K562 (cell line): ENCODE measurements at regions not wholly inside any gene's neighbourhood (a gene's known extent, or its start where the extent isn't known, plus 50 kb on each side); places are given as distances from the start of the nearest gene placed in this dataset.

ENCODE experiments used
- ATAC-seq: fragments of 200-7000 bp; cut with Tn5 transposase; 3 replicates; pipeline ENCODE4 v1.9.1; 2020; ENCODE audit warnings: moderate library complexity
- BruUV-seq: library from RNA; stranded (reverse); fragments of 400-500 nt; replicated peaks from 2 replicates; lab custom pipeline; 2021; lab: Mats Ljungman, UMichigan
- CTCF ChIA-PET: fragments of 300-600 bp; formaldehyde crosslinking; extraction: SDS; loops from one replicate; lab custom pipeline; 2021; ENCODE audit warnings: low intra/inter-chr PET ratio; lab: Yijun Ruan, JAX
- POLR2A ChIA-PET: fragments of 300-600, 350-650 bp; sonication (Branson Sonifier 250); formaldehyde crosslinking; extraction: SDS; loops from one replicate; lab custom pipeline; 2021; ENCODE audit warnings: antibody characterized with exemption, inconsistent platforms; lab: Yijun Ruan, JAX
- DNase-seq, 4 experiments: peaks; one replicate each; pipeline versions ENCODE4 v3.0.0 to v3.0.0-alpha.2; 2011 to 2018; ENCODE audit warnings: low spot score in 3 of 4, mixed read lengths in 3 of 4; ENCODE audit errors: extremely low read depth in 1 of 4
- FAIRE-seq: peaks from 2 replicates; lab custom pipeline; 2011; peaks lifted over from hg19 to GRCh38; lab: Jason Lieb, UNC
- H2AFZ ChIP-seq: 2 replicates; pipeline ENCODE4 v1.6.0; 2011; ENCODE audit warnings: low read depth, low read length, control low read depth, inconsistent platforms
- H3K27ac ChIP-seq: fragments of 200-600 bp; 3 replicates; pipeline ENCODE4 v1.8.0; 2011; ENCODE audit warnings: low read depth, mild to moderate bottlenecking, control low read depth, inconsistent platforms, low read length, moderate library complexity, mixed read lengths; ENCODE audit errors: extremely low read depth
- H3K27me3 ChIP-seq, 2 experiments: fragments of 300-600 bp in 1 of 2; 2 replicates in 1 of 2; 3 replicates in 1 of 2; pipeline versions ENCODE4 v1.6.0 to v1.8.0; 2011; ENCODE audit warnings: inconsistent platforms in 2 of 2, low read length in 2 of 2, mild to moderate bottlenecking in 1 of 2, mixed read lengths in 1 of 2, moderate library complexity in 1 of 2; ENCODE audit not compliant: control insufficient read depth in 2 of 2, insufficient read depth in 2 of 2
- H3K36me3 ChIP-seq: fragments of 300-600 bp; 3 replicates; pipeline ENCODE4 v1.8.0; 2011; ENCODE audit warnings: mild to moderate bottlenecking, low read length, inconsistent platforms; ENCODE audit not compliant: control insufficient read depth, insufficient read depth
- H3K4me1 ChIP-seq, 2 experiments: fragments of 200-600 bp in 1 of 2; replicated peaks in 1 of 2; 2 replicates in 1 of 2; 3 replicates in 1 of 2; pipeline versions ENCODE4 v1.5.1 to v1.8.0; 2011; ENCODE audit warnings: inconsistent platforms in 2 of 2, low read length in 2 of 2, mild to moderate bottlenecking in 1 of 2, mixed read lengths in 1 of 2, moderate library complexity in 1 of 2; ENCODE audit not compliant: control insufficient read depth in 2 of 2, insufficient read depth in 2 of 2
- H3K4me2 ChIP-seq: 2 replicates; pipeline ENCODE4 v1.6.1; 2011; ENCODE audit warnings: low read length, control low read depth, inconsistent platforms, mixed read lengths; ENCODE audit not compliant: insufficient read depth
- H3K4me3 ChIP-seq: fragments of 200-600 bp; sonication (generic), shearing (Covaris generic); 2 replicates; pipeline ENCODE4 v1.5.1; 2016; ENCODE audit warnings: control low read depth, inconsistent platforms
- H3K79me2 ChIP-seq: fragments of 200-600 bp; 3 replicates; pipeline ENCODE4 v1.8.0; 2011; ENCODE audit warnings: low read length, inconsistent platforms; ENCODE audit not compliant: control insufficient read depth, insufficient read depth
- H3K9ac ChIP-seq, 2 experiments: 2 replicates each; pipeline versions ENCODE4 v1.6.0 to v1.6.1; 2011; ENCODE audit warnings: low read depth in 2 of 2, low read length in 2 of 2, control low read depth in 1 of 2, inconsistent platforms in 1 of 2, mild to moderate bottlenecking in 1 of 2, mixed read lengths in 1 of 2; ENCODE audit not compliant: insufficient read depth in 1 of 2
- H3K9me1 ChIP-seq: one replicate; pipeline ENCODE4 v1.6.0; 2011; ENCODE audit warnings: inconsistent platforms, mild to moderate bottlenecking, low read length, moderate library complexity; ENCODE audit not compliant: control insufficient read depth, insufficient read depth
- H3K9me3 ChIP-seq: replicated peaks from 2 replicates; pipeline ENCODE4 v1.5.1; 2011; ENCODE audit warnings: low read depth, low read length, inconsistent platforms; ENCODE audit not compliant: control insufficient read depth, insufficient read depth
- H4K20me1 ChIP-seq: replicated peaks from 2 replicates; pipeline ENCODE4 v1.6.1; 2011; ENCODE audit warnings: low read length, inconsistent platforms, mixed read lengths; ENCODE audit not compliant: control insufficient read depth, insufficient read depth
- FOSL1 ChIP-seq: fragments of 200-800 bp; sonication (Bioruptor generic); conservative IDR thresholded peaks from 2 replicates; pipeline ENCODE4 v1.6.1; 2016; ENCODE audit warnings: missing genetic modification characterization, missing compliant biosample characterization
- HLTF ChIP-seq: fragments of 450-650 bp; IDR thresholded peaks from 2 replicates; pipeline ENCODE4 v1.6.1; 2016
- PREB ChIP-seq: sonication (generic); formaldehyde crosslinking; IDR thresholded peaks from 2 replicates; pipeline ENCODE4 v1.8.1; 2023; ENCODE audit warnings: mild to moderate bottlenecking, missing genetic modification reagents
- RNF2 ChIP-seq: sonication (generic); IDR thresholded peaks from 2 replicates; pipeline ENCODE4 v1.6.1; 2016
- ZNF174 ChIP-seq: fragments of 250-450 bp; sonication (Bioruptor Pico); IDR thresholded peaks from 2 replicates; pipeline ENCODE4 v1.4.0; 2020; ENCODE audit warnings: mild to moderate bottlenecking
- ZNF592 ChIP-seq: fragments of 450-650 bp; IDR thresholded peaks from 2 replicates; pipeline ENCODE4 v1.6.1; 2017; ENCODE audit warnings: antibody characterized with exemption, mild to moderate bottlenecking
- ZNF766 ChIP-seq: fragments of 200-800 bp; sonication (Bioruptor generic); conservative IDR thresholded peaks from 2 replicates; pipeline ENCODE4 v1.6.1; 2016; ENCODE audit warnings: missing genetic modification characterization, missing compliant biosample characterization
- WGBS: fragments of 100-300 bp; shearing (Covaris generic); methylation state at CpG from one replicate; pipeline ENCODE4 v1.1.6; 2016; ENCODE audit warnings: low coverage, mixed read lengths; ENCODE audit not compliant: insufficient coverage; ENCODE audit errors: missing lambda C conversion rate; 5-methylcytosine and 5-hydroxymethylcytosine counted together
- in situ Hi-C: fragments of 300-500 bp; cut with MboI; formaldehyde crosslinking; loops from 4 replicates; pipeline ENCODE4 v1.15.0; 2018; ENCODE audit warnings: inconsistent platforms, mixed read lengths
- intact Hi-C: fragments of 100-400 bp; cut with micrococcal nuclease; formaldehyde crosslinking; loops from 2 replicates; pipeline ENCODE4 v1.14.2; 2022

- no peak for ATAC-seq
- H4K20me1 ChIP-seq: no peaks in the 10 kb centered on the region
- no peaks in the 10 kb centered on the region for H3K79me2 ChIP-seq
- no peaks in the 10 kb centered on the region for H3K36me3 ChIP-seq
- intact Hi-C loops (loop anchor here (10.0 kb wide), 1 partner anchor 159 kb away; no protein-coding TSS in a partner anchor), in situ Hi-C loops (no loop called here)
- no TSS peak for BruUV-seq
- H3K4me2 ChIP-seq: no peak overlapping the region
- FAIRE-seq: no peak
- H3K9me3 ChIP-seq: no peaks in the 10 kb centered on the region
- no peak overlapping the region for H3K9ac ChIP-seq
- H3K27me3 ChIP-seq: no peaks in the 10 kb centered on the region
- TF ChIP-seq HLTF: no peak
- DNase-seq: no peak
- no peak overlapping the region for H3K27ac ChIP-seq
- WGBS: 0% methylated on average over 2 of the region's 2 CpGs
- H3K4me1 ChIP-seq: no peaks in the 10 kb centered on the region
- H3K9me1 ChIP-seq: no peaks in the 10 kb centered on the region
- POLR2A ChIA-PET: interaction anchor here (0.6 to 3.0 kb wide), 3 partner anchors 8 to 110 kb away, joined by 3 to 12 read pairs (median 3); no protein-coding TSS in a partner anchor
- CTCF ChIA-PET: no interaction called here
- H3K4me3 ChIP-seq: no peak overlapping the region
- no peak overlapping the region for H2AFZ ChIP-seq
Observed at GRCh38 chr2:176656038-176656775, 387.0 kb downstream of the MTX2 start.

GRCh38 chr2:176656776-176657140 lies 387.5 kb downstream of the MTX2 start:
- 0% methylated on average over 2 of the region's 2 CpGs for WGBS
- H3K36me3 ChIP-seq: no peaks in the 10 kb centered on the region
- H2AFZ ChIP-seq: no peak overlapping the region
- ChIA-PET POLR2A (interaction anchor here (1.6 kb wide), 1 partner anchor 8 kb away, joined by 3 read pairs; no protein-coding TSS in a partner anchor), CTCF (no interaction called here)
- no peaks in the 10 kb centered on the region for H3K9me3 ChIP-seq
- H3K9ac ChIP-seq: no peak overlapping the region
- no peak for DNase-seq
- BruUV-seq: no TSS peak
- H3K9me1 ChIP-seq: no peaks in the 10 kb centered on the region
- intact Hi-C loops: loop anchor here (10.0 kb wide), 1 partner anchor 158 kb away; no protein-coding TSS in a partner anchor
- FAIRE-seq: no peak
- TF ChIP-seq ZNF592: no peak
- TF ChIP-seq PREB: no peak
- no peak for TF ChIP-seq ZNF174 (CRISPR knock-in tag)
- no peak for TF ChIP-seq RNF2
- no peak for TF ChIP-seq FOSL1 (tag)
- TF ChIP-seq ZNF766: no peak
- TF ChIP-seq, all 486 proteins: peak for 0
- no peaks in the 10 kb centered on the region for H3K79me2 ChIP-seq
- no peaks in the 10 kb centered on the region for H4K20me1 ChIP-seq
- H3K27ac ChIP-seq: no peak overlapping the region
- H3K4me3 ChIP-seq: no peak overlapping the region
- in situ Hi-C loops: no loop called here
- ATAC-seq: no peak
- H3K4me1 ChIP-seq: no peaks in the 10 kb centered on the region
- no peak overlapping the region for H3K4me2 ChIP-seq
- no peaks in the 10 kb centered on the region for H3K27me3 ChIP-seq
